Sigmoid colon (tissue), 6 donors: ENCODE measurements at regions not wholly inside any gene's neighbourhood (a gene's known extent, or its start where the extent isn't known, plus 50 kb on each side); places are given as distances from the start of the nearest gene placed in this dataset.

Experiments
- DNase-seq: peaks from one replicate; pipeline ENCODE4 v3.0.0-alpha.2; 2019
- H3K27ac ChIP-seq, 4 donors: fragments of 200-600 bp; sonication (generic); one replicate each; pipeline ENCODE4 v1.5.1; 2016 to 2019; ENCODE audit warnings: mild to moderate bottlenecking in 1 of 4
- H3K27me3 ChIP-seq, 3 donors: fragments of 200-600 bp; sonication (generic); one replicate each; pipeline ENCODE4 v1.5.1; 2019; ENCODE audit warnings: mild to moderate bottlenecking in 1 of 3
- H3K36me3 ChIP-seq, 4 donors: fragments of 200-600 bp; sonication (generic); one replicate each; pipeline ENCODE4 v1.5.1; 2016 to 2019
- H3K4me1 ChIP-seq, 4 donors: fragments of 200-600 bp; sonication (generic); one replicate each; pipeline ENCODE4 v1.5.1; 2017 to 2019
- H3K4me3 ChIP-seq, 4 donors: fragments of 200-600 bp; sonication (generic); one replicate each; pipeline ENCODE4 v1.5.1; 2017 to 2019; ENCODE audit warnings: mild to moderate bottlenecking in 2 of 4, moderate library complexity in 1 of 4
- H3K9me3 ChIP-seq, 4 donors: fragments of 200-600 bp in 3 of 4; sonication (generic) in 3 of 4; one replicate each; pipeline versions ENCODE4 v1.5.1 to v1.6.1; 2013 to 2019
- EP300 ChIP-seq, 4 donors: sonication (generic); formaldehyde crosslinking; IDR thresholded peaks; one replicate each; pipeline ENCODE4 v1.6.1; 2017; ENCODE audit warnings: antibody characterized with exemption in 4 of 4
- POLR2A ChIP-seq, 2 donors: fragments of 450-650 bp; IDR thresholded peaks; one replicate each; pipeline ENCODE4 v1.6.1; 2016; ENCODE audit warnings: antibody characterized with exemption in 2 of 2, mild to moderate bottlenecking in 2 of 2, moderate library complexity in 2 of 2
- POLR2AphosphoS5 ChIP-seq, 4 donors: sonication (generic); formaldehyde crosslinking; IDR thresholded peaks; one replicate each; pipeline ENCODE4 v1.6.1; 2017; ENCODE audit warnings: antibody characterized with exemption in 4 of 4
- WGBS, 2 donors: extraction: QIAGEN DNeasy Blood & Tissue Kit; methylation state at CpG; one replicate each; pipeline ENCODE4 v1.1.7; 2013; 5-methylcytosine and 5-hydroxymethylcytosine counted together
- intact Hi-C: fragments of 100-400 bp; cut with DNase I; formaldehyde crosslinking; loops from one replicate; pipeline ENCODE4 v1.15.1; 2023
- TF ChIP-seq, protein P1 (sequence below), 4 experiments: fragments of 450-650 bp in 3 of 4; fragments of 200-600 bp in 1 of 4; IDR thresholded peaks; one replicate each; pipeline ENCODE4 v1.5.1; 2016 to 2019; ENCODE audit warnings: antibody characterized with exemption in 4 of 4, mild to moderate bottlenecking in 3 of 4, moderate library complexity in 2 of 4
- donor health status: healthy with polysubstance abuse.
- donor health status: healthy.

DNA sequence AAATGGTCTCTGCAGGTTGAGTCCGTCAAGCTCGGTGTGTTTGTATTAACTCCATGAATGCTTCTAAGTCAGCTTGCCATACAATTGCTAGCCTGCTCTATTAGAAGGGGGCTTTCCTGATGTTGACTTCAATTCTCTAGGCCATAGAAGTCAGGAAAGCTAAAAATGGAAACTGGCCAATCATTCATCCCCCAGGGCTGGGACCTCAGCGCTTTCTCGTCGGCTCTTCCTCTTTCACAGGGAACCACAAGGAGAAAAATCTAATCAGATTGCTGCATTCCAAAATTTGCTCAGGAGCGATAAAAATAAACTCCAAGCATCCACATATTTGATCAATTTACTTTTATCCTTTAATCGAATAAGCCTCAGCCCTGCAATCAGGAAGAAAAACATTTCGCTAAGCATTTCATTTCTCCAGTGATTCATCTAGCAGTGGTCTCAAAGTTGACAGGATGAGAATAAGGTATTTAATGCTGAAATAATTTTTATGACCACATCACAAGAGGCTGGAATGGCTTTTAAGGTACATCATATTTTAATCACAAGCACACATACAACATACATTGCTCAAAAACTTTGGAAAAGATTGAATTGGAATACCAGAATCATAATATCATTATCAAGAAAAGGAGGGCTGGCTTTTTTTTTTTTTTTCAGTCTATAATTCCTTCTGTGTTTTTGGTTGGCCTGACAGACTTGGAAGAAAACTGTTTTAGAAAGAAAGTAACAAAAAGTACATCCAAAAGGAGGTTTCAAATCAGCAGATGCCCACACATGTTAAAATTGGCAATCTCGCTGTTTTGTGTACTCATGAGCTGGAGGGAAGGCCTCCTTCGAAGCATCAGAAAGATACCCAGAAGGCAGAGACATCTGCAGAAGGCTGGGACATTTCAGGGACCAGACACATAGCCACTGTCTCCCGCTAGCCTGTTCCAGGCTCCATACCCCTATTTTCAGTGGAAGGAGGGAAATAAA, 316.3 kb downstream of the NUAK1 start:
- Histone ChIP-seq H3K4me3 (no peak overlapping the region), H3K36me3 (no peaks in the 10 kb centered on the region), H3K9me3 (no peaks in the 10 kb centered on the region), H3K4me1 (peaks cover 0 to 10% (median 5%) of the 10 kb centered on the region in 4 donors), H3K27me3 (no peaks in the 10 kb centered on the region), H3K27ac (no peak overlapping the region)
- TF ChIP-seq POLR2A (IDR thresholded peaks at IDR 0.05) (no peak), EP300 (IDR thresholded peaks at IDR 0.05) (no peak), POLR2AphosphoS5 (IDR thresholded peaks at IDR 0.05) (no peak)
- TF ChIP-seq, protein P1, sequence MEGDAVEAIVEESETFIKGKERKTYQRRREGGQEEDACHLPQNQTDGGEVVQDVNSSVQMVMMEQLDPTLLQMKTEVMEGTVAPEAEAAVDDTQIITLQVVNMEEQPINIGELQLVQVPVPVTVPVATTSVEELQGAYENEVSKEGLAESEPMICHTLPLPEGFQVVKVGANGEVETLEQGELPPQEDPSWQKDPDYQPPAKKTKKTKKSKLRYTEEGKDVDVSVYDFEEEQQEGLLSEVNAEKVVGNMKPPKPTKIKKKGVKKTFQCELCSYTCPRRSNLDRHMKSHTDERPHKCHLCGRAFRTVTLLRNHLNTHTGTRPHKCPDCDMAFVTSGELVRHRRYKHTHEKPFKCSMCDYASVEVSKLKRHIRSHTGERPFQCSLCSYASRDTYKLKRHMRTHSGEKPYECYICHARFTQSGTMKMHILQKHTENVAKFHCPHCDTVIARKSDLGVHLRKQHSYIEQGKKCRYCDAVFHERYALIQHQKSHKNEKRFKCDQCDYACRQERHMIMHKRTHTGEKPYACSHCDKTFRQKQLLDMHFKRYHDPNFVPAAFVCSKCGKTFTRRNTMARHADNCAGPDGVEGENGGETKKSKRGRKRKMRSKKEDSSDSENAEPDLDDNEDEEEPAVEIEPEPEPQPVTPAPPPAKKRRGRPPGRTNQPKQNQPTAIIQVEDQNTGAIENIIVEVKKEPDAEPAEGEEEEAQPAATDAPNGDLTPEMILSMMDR (IDR thresholded peaks at IDR 0.05), result no peak
- 66 to 88% methylated on average over 11 of the region's 11 CpGs for WGBS, 2 donors
- DNase-seq, result no peak
- intact Hi-C loops, result no loop called here

DNA sequence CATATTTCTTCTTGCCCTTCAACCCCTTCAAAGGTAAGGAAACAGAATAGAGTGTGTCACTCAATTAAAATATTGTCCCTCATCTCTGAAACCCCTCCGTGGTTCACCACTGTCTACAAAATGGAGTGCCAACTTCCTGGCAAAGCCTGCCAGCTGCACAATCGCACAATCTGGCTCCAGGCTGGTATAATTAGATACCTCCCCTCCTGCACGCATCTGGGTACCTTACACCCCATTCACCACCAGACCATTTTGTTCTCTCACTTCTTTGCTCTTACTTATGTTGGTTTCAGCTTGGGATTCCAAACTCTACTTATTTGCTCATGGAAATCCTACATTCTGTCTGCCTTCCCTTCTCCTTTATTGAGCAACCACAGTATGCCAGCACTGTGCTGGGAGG, 314.9 kb downstream of the NUAK1 start:
- 58 to 77% methylated on average over 3 of the region's 3 CpGs for whole genome bisulfite sequencing, 2 donors
- DNase-seq, result no peak
- intact Hi-C loops, result no loop called here
- Histone ChIP-seq H3K27ac (no peak overlapping the region), H3K36me3 (no peaks in the 10 kb centered on the region), H3K9me3 (no peaks in the 10 kb centered on the region), H3K4me1 (peaks cover 0 to 10% (median 5%) of the 10 kb centered on the region in 4 donors), H3K4me3 (no peak overlapping the region), H3K27me3 (no peaks in the 10 kb centered on the region)
- TF ChIP-seq POLR2AphosphoS5 (IDR thresholded peaks at IDR 0.05) (no peak), POLR2A (IDR thresholded peaks at IDR 0.05) (no peak), EP300 (IDR thresholded peaks at IDR 0.05) (no peak)
- TF ChIP-seq, protein P1 (IDR thresholded peaks at IDR 0.05), result no peak

DNA sequence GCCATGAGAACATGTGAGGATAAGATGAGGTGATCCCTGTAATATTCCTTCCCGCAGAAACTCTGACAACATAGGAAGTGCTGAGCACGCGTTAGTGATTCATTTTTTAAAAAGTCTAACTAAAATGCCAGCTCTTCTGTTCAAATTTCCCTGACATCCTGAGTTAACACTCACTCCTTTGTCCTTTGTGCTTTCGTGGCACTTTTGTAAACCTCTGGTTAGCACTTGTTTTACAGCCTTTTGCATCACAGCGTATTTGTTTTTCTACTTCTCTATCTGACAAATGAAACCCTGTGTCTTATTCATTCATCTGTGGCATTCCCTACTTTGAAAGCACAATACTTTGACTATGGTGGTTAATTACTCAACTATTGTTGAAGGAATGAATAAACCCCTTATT, 313.6 kb downstream of the NUAK1 start:
- 71 to 80% methylated on average over 5 of the region's 5 CpGs for WGBS, 2 donors
- intact Hi-C loops, result no loop called here
- no peak for DNase-seq

DNA sequence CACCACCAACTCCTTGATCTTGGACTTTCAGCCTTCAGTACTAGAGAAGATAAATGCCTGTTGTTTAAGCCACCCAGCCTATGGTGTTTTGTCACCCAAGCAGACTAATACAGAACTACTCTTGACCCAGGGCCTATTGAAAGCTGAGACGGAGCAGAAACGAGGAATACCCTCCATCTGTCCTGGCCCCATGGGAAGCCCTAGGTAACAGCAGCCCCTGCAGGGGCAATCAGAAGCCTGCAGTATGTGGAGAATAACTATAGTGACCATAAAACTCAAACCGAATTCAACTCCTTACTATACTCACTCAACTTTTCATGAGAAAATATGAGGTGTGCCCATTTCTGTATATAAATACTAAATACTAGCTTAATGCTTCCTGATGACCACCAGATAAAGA, 307.4 kb downstream of the NUAK1 start:
- no peak for TF ChIP-seq POLR2AphosphoS5 (IDR thresholded peaks at IDR 0.05)
- no peak for TF ChIP-seq POLR2A (IDR thresholded peaks at IDR 0.05)
- no peak for TF ChIP-seq EP300 (IDR thresholded peaks at IDR 0.05)
- TF ChIP-seq, protein P1 (IDR thresholded peaks at IDR 0.05), result no peak
- H3K36me3 ChIP-seq, result no peaks in the 10 kb centered on the region
- no peaks in the 10 kb centered on the region for H3K9me3 ChIP-seq
- no peak overlapping the region for H3K27ac ChIP-seq
- H3K4me3 ChIP-seq, result no peak overlapping the region
- DNase-seq, result no peak
- H3K27me3 ChIP-seq, result no peaks in the 10 kb centered on the region
- intact Hi-C loops, result no loop called here
- no peaks in the 10 kb centered on the region for H3K4me1 ChIP-seq
- 79 to 87% methylated on average over 3 of the region's 3 CpGs for WGBS, 2 donors

More for the DNA sequence above, 313.6 kb downstream of the NUAK1 start:
- Histone ChIP-seq H3K4me1 (peaks cover 0 to 9% (median 4%) of the 10 kb centered on the region in 4 donors), H3K4me3 (no peak overlapping the region), H3K36me3 (no peaks in the 10 kb centered on the region), H3K27me3 (no peaks in the 10 kb centered on the region), H3K9me3 (no peaks in the 10 kb centered on the region), H3K27ac (no peak overlapping the region)
- TF ChIP-seq, protein P1 (IDR thresholded peaks at IDR 0.05), result no peak
- TF ChIP-seq EP300 (IDR thresholded peaks at IDR 0.05) (no peak), POLR2A (IDR thresholded peaks at IDR 0.05) (no peak), POLR2AphosphoS5 (IDR thresholded peaks at IDR 0.05) (no peak)
